C1 segment of cervical spinal cord (tissue), 14 donors: ENCODE measurements at regions not wholly inside any gene's neighbourhood (a gene's known extent, or its start where the extent isn't known, plus 50 kb on each side); places are given as distances from the start of the nearest gene placed in this dataset.
A peak's percentile ranks its signal among the peaks of the same experiment; 100 is the strongest.
"Not testable (repeated sequence)": the region's sequence is repeated elsewhere in the genome, so short reads cannot be mapped to it uniquely, and the experiment has no call there.

Experiments
- DNase-seq, 14 donors: peaks; one replicate each; lab custom pipeline; 2025; lab: John Stamatoyannopoulos, UW

DNA sequence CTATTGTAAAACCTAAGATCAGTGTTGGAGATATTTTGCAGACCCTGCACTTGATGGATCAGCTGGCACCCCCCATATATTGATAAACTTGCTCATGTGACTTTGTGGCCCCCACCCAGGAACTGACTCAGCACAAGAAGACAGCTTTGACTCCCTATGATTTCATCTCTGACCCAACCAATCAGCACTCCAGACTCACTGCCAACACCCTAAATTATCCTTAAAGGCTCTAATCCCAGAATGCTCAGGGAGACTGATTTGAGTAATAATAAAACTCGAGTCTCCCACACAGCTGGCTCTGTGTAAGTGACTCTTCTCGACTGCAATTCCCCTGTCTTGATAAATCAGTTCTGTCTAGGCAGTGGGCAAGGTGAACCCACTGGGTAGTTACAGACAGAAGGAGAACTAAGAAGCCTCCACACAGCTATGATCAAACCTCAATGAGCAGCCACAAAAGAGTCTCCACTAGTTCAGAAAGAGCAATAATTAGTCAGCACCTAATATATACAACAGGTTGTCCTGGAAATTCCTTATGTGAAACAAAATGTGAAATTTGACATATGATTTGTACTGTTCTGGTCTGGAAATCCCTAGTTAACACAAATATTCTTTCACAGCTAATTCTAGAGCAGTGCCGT lies 52.2 kb downstream of the ACTL7B start:
- no peak for DNase-seq

DNA sequence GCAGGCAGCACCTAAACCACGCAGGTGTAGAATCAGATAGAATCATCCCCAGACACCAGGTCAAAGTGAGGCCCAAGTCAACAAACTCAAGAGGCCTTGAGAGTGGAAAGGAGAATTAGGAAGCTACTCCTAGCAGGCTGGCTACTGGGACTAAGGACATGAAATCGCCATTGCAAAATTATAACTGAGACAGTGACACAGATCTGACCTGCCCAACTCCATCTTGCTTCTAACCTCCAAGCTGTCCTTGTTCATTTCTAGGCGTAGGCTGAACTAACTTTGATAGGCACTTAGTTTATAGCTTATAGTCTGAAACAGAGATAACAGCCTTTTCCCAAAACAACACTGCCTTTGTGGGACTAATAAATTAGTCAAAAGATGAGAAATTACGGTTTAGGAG lies 52.8 kb downstream of the ACTL7B start:
- no peak for DNase-seq

DNA sequence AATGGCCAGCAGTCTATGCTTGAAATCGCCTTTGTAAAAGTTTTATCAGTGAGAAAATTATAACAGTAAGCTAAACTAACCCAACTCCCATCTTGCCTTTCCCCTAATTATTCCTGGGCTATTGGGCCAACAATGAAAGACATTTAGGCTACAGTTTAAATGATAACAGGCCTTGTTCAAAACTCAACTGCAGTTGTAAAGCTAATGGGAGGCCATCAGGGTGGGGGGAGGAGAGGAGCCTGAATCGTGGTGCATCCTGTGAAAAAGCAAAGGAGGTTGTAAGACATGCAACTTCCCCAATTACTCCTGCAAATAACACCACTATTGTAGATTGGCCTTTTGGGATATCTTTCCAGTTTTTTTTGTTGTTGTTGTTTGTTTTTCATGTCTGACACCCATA lies 53.8 kb downstream of the ACTL7B start:
- no peak for DNase-seq

GRCh38 chr9:108800632-108801099 lies 55.1 kb downstream of the ACTL7B start:
- DNase-seq, result peak in 2 of 14 donors; percentile 18 to 91

GRCh38 chr9:108793573-108793972 lies 62.2 kb downstream of the ACTL7B start:
- DNase-seq, result no peak

DNA sequence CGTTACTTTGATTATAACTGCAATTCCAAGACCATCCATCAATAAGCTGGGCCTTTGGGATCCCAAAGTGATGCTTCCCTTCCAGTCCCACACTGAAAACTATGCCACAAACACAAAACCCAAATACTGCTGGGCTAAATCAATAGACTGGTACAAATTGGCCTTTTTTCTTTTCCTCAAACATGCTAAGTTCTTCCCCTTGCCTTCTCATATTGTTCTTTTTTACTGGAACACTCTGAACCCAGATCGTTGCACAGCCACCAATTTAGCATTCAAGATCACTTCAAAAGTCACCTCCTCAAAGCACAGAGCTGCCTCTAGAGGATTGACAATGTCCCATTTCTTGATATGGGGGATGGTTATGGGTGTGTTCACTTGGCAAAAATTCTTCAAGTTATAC lies 66.0 kb downstream of the ACTL7B start:
- no peak for DNase-seq

GRCh38 chr9:108787690-108788048 lies 68.1 kb downstream of the ACTL7B start:
- no peak for DNase-seq

GRCh38 chr9:108786901-108787689 lies 68.7 kb downstream of the ACTL7B start:
- no peak for DNase-seq

GRCh38 chr9:108786322-108786721 lies 69.5 kb downstream of the ACTL7B start:
- DNase-seq, result no peak

GRCh38 chr9:108784998-108785397 lies 70.8 kb downstream of the ACTL7B start:
- DNase-seq, result no peak

GRCh38 chr9:108783731-108784495 lies 71.9 kb downstream of the ACTL7B start:
- peak in 1 of 14 donors; percentile 39 for DNase-seq

DNA sequence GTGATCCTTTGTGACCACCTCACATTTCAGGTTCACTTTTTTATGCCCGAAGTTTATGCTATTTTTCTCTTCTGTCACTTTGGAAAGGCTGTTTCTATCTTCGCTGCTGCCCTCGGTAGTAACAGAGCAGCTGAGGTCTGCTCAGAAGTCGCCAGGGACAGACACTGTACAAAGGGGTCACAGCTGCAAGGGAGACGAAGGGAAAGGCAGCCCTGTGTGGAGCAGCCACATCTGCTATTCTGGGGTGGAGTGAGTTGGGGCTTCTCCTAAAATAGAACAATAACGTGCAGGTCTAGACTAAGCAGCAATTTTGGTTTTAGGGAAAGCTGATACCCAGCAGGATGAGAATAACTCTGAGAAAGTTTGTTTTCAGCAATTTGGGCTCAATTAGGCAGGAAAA lies 72.5 kb downstream of the ACTL7B start:
- DNase-seq, result peak in 1 of 14 donors; percentile 39

DNA sequence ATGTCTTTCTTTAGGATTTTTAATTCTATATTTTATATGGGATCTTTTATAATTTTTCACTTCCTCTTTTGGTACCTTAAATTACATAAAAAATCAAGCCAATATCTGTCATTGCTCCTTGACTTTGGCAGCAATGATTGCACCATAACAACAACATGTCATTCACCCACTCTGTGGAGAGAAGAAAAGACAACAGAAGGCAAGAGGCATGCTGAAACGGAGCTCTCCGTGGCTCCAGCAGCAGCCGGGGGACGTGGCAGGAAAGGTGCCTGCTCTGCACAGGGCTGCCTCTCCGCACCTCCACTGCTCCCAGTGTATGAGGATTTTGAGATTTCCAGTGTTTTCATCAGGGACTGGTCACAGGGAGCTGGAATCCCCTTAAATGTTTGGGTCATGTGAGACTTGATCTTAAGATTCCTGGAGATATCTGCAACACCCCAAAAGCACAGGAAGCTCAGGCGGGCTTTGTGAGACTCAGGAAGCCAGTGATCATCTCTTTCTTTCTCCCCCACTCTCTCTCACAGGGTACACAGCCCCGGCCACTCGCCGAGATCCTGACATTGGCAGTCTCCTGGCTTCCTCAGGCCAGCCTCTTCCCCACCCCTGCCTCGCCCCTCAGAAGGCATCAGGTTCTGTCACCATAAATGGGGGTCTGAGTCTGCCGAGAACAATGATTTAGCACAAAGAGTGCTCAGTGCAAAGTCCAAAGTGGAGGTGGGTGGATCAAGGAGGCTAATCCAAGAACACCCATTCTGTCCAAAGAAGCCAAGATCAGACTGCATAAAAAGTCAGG lies 74.6 kb downstream of the ACTL7B start:
- no peak for DNase-seq

DNA sequence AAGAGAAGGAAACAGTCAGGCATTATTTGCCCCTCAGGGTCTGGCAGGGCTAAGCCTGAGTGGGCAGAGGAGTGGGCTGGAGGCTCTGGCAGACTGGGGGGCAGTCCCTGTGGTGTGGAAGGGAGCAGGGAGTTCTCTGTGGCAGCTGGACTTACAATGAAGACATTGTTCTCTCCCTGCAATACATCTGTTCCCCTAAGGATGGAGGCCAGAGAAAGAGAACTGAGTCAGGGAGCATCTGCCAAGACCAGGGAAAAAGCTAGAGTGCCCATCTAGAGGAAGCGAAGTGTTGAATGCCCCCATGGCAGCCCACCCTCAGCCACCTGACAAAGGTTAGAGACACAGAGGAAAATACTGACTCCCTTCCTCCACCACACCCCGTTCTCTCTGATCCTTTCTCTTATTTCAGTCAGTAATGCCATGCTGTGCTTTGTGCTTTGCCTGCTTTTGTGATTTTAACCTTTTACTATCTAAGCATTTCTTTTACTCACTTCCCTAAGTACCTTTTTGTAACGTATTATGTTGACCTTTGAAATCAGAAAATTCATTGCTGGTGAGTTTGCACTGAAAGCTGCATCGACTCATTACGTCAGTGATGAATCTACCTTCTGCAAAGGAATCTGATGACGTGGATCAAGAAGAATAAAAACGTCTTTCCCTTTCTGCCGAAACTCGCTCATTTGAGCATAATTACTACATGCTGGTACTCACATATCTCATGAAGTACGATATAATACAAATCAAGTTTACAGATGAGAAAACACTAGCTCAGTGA lies 76.0 kb downstream of the ACTL7B start:
- DNase-seq, result peak in 11 of 14 donors; percentile 6 to 63 (median 32)

DNA sequence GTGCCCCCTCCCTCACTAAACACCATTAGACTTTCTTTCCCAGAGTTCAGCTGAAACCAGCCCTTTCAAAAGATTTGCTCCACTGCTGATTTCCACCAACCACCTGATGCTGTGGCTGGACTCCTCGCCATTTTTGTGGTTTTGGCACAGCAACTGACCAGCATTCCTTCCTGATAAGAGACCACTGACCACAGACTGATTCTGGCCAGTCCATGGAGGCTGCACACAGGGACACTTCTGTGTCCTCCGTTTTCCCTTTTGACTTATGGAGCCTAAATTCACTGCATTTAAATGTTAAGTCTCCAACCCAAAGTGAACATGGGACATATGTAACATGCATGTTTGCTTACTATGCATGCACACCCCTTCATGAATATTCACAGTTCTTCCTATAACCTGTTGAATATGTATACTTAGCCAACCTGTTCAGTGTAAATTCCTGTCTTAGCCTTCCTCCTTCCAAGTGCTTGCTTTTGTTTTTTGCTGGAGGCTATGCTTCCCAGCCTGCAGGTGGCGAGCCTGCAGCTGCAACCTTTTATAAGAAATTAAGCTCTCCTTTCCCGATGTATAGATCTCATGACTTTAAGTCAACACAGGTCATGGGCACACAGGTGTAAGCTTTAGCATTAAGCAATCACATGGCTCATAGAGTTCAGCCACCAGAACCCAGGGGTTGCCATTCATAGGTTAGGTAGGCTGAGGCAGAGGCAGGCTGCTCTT lies 78.7 kb downstream of the ACTL7B start:
- DNase-seq, result no peak

GRCh38 chr9:108775901-108776306 lies 79.9 kb downstream of the ACTL7B start:
- peak in 1 of 14 donors; percentile 22 for DNase-seq

GRCh38 chr9:108774088-108774487 lies 81.7 kb downstream of the ACTL7B start:
- DNase-seq, result not testable (repeated sequence)

GRCh38 chr9:108772301-108772894 lies 83.4 kb downstream of the ACTL7B start:
- peak in 1 of 14 donors; percentile 6 for DNase-seq

- DNase-seq, result no peak
Measured at GRCh38 chr9:108768744-108769143, 87.0 kb downstream of the ACTL7B start.
